Ishikawa (cell line): ENCODE measurements at regions not wholly inside any gene's neighbourhood (a gene's known extent, or its start where the extent isn't known, plus 50 kb on each side); places are given as distances from the start of the nearest gene placed in this dataset.

Experiments
- CEBPB ChIP-seq: IDR thresholded peaks from 2 replicates; pipeline ENCODE4 v1.6.1; 2012
- CREB1 ChIP-seq: IDR thresholded peaks from 2 replicates; pipeline ENCODE4 v1.6.1; 2012; ENCODE audit warnings: low read depth
- EGR1 ChIP-seq: IDR thresholded peaks from 2 replicates; pipeline ENCODE4 v1.6.1; 2012
- EP300 ChIP-seq: IDR thresholded peaks from 2 replicates; pipeline ENCODE4 v1.6.1; 2012; ENCODE audit warnings: borderline replicate concordance
- FOXM1 ChIP-seq: IDR thresholded peaks from 2 replicates; pipeline ENCODE4 v1.6.1; 2012; ENCODE audit warnings: low read depth, borderline replicate concordance
- MAX ChIP-seq: IDR thresholded peaks from 2 replicates; pipeline ENCODE4 v1.6.1; 2012
- NFIC ChIP-seq: IDR thresholded peaks from 2 replicates; pipeline ENCODE4 v1.6.1; 2012
- RAD21 ChIP-seq: IDR thresholded peaks from 2 replicates; pipeline ENCODE4 v1.6.1; 2012; ENCODE audit warnings: low read depth
- TAF1 ChIP-seq: IDR thresholded peaks from 2 replicates; pipeline ENCODE4 v1.6.1; 2012; ENCODE audit warnings: low read depth, mild to moderate bottlenecking
- TCF12 ChIP-seq: IDR thresholded peaks from 2 replicates; pipeline ENCODE4 v1.6.1; 2012; ENCODE audit warnings: low read depth
- TEAD4 ChIP-seq: IDR thresholded peaks from 2 replicates; pipeline ENCODE4 v1.6.1; 2012
- YY1 ChIP-seq: IDR thresholded peaks from 2 replicates; pipeline ENCODE4 v1.6.1; 2012; ENCODE audit warnings: low read depth
- ZBTB7A ChIP-seq: IDR thresholded peaks from 2 replicates; pipeline ENCODE4 v1.6.1; 2012; ENCODE audit warnings: low read depth
- TF ChIP-seq, protein P1 (sequence below): IDR thresholded peaks from 2 replicates; pipeline ENCODE4 v1.6.1; 2012
- TF ChIP-seq, protein P2 (sequence below): IDR thresholded peaks from 2 replicates; pipeline ENCODE4 v1.6.1; 2012; ENCODE audit warnings: low read depth, mild to moderate bottlenecking

DNA sequence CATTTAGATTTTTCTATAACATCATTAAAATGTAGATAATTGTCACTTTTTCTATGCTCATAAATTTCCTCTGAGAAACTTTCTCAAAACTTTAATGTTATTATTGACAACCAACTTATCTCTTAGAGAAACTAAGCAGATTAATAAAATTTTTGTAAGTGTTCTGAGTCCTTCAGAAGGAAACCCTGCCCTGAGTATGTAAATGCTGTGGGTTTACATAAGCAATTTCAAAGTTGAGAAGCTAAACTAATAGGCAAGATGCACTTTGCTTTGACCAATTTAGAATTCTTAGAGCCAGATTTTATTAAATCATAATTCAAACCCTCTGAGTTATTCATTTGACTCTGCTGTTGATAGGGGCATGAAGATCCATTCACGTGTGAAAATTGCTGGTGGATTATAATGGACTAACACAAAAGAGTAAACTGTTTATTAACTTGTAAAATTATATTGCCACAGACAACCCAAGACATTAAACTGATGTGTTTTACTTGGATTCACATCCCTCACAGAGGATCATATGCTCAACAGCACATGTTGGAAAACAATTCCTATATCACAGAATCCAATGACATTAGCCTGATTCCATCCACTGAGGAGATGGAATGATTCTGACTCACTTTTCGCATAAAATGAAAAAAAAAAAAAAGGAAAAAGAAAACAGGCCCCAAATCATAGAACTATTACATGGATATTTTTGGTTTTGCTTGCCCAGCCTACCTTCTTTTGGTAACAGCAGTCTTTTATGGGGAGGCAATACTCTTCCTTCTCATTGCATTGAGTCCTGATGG is 453.7 kb upstream of the HTR2A start:
- TF ChIP-seq MAX: no peak
- no peak for TF ChIP-seq RAD21
- no peak for TF ChIP-seq TCF12
- TF ChIP-seq FOXM1: no peak
- no peak for TF ChIP-seq CREB1
- TF ChIP-seq, protein P1, sequence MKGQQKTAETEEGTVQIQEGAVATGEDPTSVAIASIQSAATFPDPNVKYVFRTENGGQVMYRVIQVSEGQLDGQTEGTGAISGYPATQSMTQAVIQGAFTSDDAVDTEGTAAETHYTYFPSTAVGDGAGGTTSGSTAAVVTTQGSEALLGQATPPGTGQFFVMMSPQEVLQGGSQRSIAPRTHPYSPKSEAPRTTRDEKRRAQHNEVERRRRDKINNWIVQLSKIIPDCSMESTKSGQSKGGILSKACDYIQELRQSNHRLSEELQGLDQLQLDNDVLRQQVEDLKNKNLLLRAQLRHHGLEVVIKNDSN: no peak
- TF ChIP-seq CEBPB: no peak
- no peak for TF ChIP-seq YY1
- no peak for TF ChIP-seq TEAD4
- no peak for TF ChIP-seq NFIC
- no peak for TF ChIP-seq ZBTB7A
- no peak for TF ChIP-seq EP300
- no peak for TF ChIP-seq EGR1
- TF ChIP-seq TAF1: no peak
- TF ChIP-seq, protein P2, sequence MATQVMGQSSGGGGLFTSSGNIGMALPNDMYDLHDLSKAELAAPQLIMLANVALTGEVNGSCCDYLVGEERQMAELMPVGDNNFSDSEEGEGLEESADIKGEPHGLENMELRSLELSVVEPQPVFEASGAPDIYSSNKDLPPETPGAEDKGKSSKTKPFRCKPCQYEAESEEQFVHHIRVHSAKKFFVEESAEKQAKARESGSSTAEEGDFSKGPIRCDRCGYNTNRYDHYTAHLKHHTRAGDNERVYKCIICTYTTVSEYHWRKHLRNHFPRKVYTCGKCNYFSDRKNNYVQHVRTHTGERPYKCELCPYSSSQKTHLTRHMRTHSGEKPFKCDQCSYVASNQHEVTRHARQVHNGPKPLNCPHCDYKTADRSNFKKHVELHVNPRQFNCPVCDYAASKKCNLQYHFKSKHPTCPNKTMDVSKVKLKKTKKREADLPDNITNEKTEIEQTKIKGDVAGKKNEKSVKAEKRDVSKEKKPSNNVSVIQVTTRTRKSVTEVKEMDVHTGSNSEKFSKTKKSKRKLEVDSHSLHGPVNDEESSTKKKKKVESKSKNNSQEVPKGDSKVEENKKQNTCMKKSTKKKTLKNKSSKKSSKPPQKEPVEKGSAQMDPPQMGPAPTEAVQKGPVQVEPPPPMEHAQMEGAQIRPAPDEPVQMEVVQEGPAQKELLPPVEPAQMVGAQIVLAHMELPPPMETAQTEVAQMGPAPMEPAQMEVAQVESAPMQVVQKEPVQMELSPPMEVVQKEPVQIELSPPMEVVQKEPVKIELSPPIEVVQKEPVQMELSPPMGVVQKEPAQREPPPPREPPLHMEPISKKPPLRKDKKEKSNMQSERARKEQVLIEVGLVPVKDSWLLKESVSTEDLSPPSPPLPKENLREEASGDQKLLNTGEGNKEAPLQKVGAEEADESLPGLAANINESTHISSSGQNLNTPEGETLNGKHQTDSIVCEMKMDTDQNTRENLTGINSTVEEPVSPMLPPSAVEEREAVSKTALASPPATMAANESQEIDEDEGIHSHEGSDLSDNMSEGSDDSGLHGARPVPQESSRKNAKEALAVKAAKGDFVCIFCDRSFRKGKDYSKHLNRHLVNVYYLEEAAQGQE: no peak

GRCh38 chr13:47349211-47349610 is 452.4 kb upstream of the HTR2A start:
- TF ChIP-seq TCF12 (no peak), FOXM1 (no peak), TAF1 (no peak), CEBPB (no peak), CREB1 (no peak), YY1 (no peak), MAX (no peak), RAD21 (no peak), EP300 (no peak), EGR1 (no peak), ZBTB7A (no peak), TEAD4 (no peak), NFIC (no peak)
- TF ChIP-seq, protein P2: no peak
- TF ChIP-seq, protein P1: no peak

GRCh38 chr13:47337781-47338507 is 441.1 kb upstream of the HTR2A start:
- TF ChIP-seq, protein P2: no peak
- TF ChIP-seq TCF12 (no peak), CREB1 (no peak), FOXM1 (no peak), CEBPB (no peak)
- TF ChIP-seq, protein P1: no peak

DNA sequence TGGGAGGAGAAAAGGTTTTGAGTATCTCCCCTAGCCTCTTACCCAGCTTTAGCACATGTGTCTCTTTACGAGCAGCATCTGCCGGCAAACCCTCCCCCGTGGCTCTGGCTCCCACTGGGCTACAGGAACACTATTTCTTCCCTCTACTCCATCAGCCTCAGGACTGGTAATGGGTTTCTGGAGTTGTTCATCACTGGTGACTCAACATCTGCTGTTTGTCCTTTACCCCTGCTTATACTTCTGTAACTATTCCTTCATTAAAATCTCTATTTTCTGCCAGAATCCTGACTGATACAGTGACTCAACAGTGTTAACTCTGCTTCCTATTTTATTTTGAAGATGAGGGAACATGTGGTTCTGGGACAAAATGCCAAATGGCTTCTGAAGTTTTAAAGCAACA is 437.3 kb upstream of the HTR2A start:
- TF ChIP-seq YY1: no peak
- no peak for TF ChIP-seq FOXM1
- no peak for TF ChIP-seq TCF12
- no peak for TF ChIP-seq CEBPB
- TF ChIP-seq, protein P1: no peak
- TF ChIP-seq NFIC: no peak
- no peak for TF ChIP-seq TEAD4
- TF ChIP-seq EGR1: no peak
- TF ChIP-seq RAD21: no peak
- no peak for TF ChIP-seq EP300
- TF ChIP-seq ZBTB7A: no peak
- TF ChIP-seq TAF1: no peak
- no peak for TF ChIP-seq MAX
- TF ChIP-seq, protein P2: no peak
- TF ChIP-seq CREB1: no peak
